GM23338 (cell line): ENCODE measurements at regions not wholly inside any gene's neighbourhood (a gene's known extent, or its start where the extent isn't known, plus 50 kb on each side); places are given as distances from the start of the nearest gene placed in this dataset.

Experiments
- ATAC-seq: fragments of 200-7000 bp; cut with Tn5 transposase; 3 replicates; pipeline ENCODE4 v1.9.1; 2020
- DNase-seq: peaks from one replicate; pipeline ENCODE4 v3.0.0-alpha.2; 2015; ENCODE audit warnings: low spot score
- H2AFZ ChIP-seq: fragments of 200-600 bp; sonication (generic); 2 replicates; pipeline ENCODE4 v1.8.0; 2016; ENCODE audit warnings: antibody characterized with exemption, mild to moderate bottlenecking, moderate library complexity
- H3F3A ChIP-seq: fragments of 200-600 bp; sonication (generic); replicated peaks from 2 replicates; pipeline ENCODE4 v1.8.0; 2017; ENCODE audit warnings: antibody characterized with exemption, mixed run types, low read depth
- H3K27ac ChIP-seq: fragments of 200-600 bp; sonication (generic); 2 replicates; pipeline ENCODE4 v1.6.1; 2016; ENCODE audit warnings: low read depth
- H3K27me3 ChIP-seq: fragments of 200-600 bp; sonication (generic); 2 replicates; pipeline ENCODE4 v1.8.0; 2016; ENCODE audit warnings: mild to moderate bottlenecking, mixed run types, moderate library complexity; ENCODE audit not compliant: insufficient read depth
- H3K36me3 ChIP-seq: fragments of 200-600 bp; sonication (generic); 2 replicates; pipeline ENCODE4 v1.8.0; 2016; ENCODE audit warnings: mild to moderate bottlenecking; ENCODE audit not compliant: insufficient read depth
- H3K4me1 ChIP-seq: fragments of 200-600 bp; sonication (generic); 2 replicates; pipeline ENCODE4 v1.8.0; 2016; ENCODE audit warnings: mild to moderate bottlenecking, moderate library complexity; ENCODE audit not compliant: insufficient read depth
- H3K4me2 ChIP-seq: fragments of 200-600 bp; sonication (generic); 2 replicates; pipeline ENCODE4 v1.7.1; 2017; ENCODE audit warnings: mixed run types
- H3K4me3 ChIP-seq: fragments of 200-600 bp; sonication (generic); 2 replicates; pipeline ENCODE4 v1.6.1; 2016; ENCODE audit warnings: mixed run types
- H3K79me2 ChIP-seq: fragments of 200-600 bp; sonication (generic); replicated peaks from 2 replicates; pipeline ENCODE4 v1.8.0; 2017; ENCODE audit warnings: mild to moderate bottlenecking; ENCODE audit not compliant: insufficient read depth
- H3K9me2 ChIP-seq: fragments of 200-600 bp; sonication (generic); 2 replicates; pipeline ENCODE4 v1.8.0; 2017; ENCODE audit not compliant: insufficient read depth
- H4K20me1 ChIP-seq: fragments of 200-600 bp; sonication (generic); replicated peaks from 2 replicates; pipeline ENCODE4 v1.8.0; 2017; ENCODE audit warnings: mild to moderate bottlenecking; ENCODE audit not compliant: insufficient read depth
- H3K27ac Mint-ChIP-seq: 2 replicates; pipeline ENCODE4 v1.8.0; 2020; ENCODE audit warnings: inconsistent platforms, mild to moderate bottlenecking, moderate library complexity, mixed read lengths
- H3K27me3 Mint-ChIP-seq: 3 replicates; pipeline ENCODE4 v1.8.0; 2022; ENCODE audit warnings: low read depth, mild to moderate bottlenecking, moderate library complexity, mixed read lengths, inconsistent platforms; ENCODE audit not compliant: insufficient read depth, poor library complexity
- H3K36me3 Mint-ChIP-seq: 3 replicates; pipeline ENCODE4 v1.8.0; 2021; ENCODE audit warnings: low read depth, mild to moderate bottlenecking, inconsistent platforms, moderate library complexity, mixed read lengths
- H3K4me1 Mint-ChIP-seq: 3 replicates; pipeline ENCODE4 v1.8.0; 2020; ENCODE audit warnings: mild to moderate bottlenecking, inconsistent platforms, mixed read lengths
- H3K4me3 Mint-ChIP-seq: 3 replicates; pipeline ENCODE4 v1.8.0; 2021; ENCODE audit warnings: moderate library complexity, mild to moderate bottlenecking, inconsistent platforms, mixed read lengths
- H3K9me3 Mint-ChIP-seq: 3 replicates; pipeline ENCODE4 v1.8.0; 2020; ENCODE audit warnings: moderate library complexity, mild to moderate bottlenecking, inconsistent platforms, mixed read lengths
- CREB1 ChIP-seq: fragments of 250-450 bp; sonication (Bioruptor Pico); IDR thresholded peaks from 2 replicates; pipeline ENCODE4 v1.5.0; 2020; ENCODE audit warnings: low read depth, mild to moderate bottlenecking, moderate library complexity
- EZH2 ChIP-seq: fragments of 200-600 bp; sonication (generic); IDR thresholded peaks from one replicate; pipeline ENCODE4 v1.8.0; 2017; ENCODE audit warnings: antibody characterized with exemption, mild to moderate bottlenecking, low read depth; ENCODE audit not compliant: unreplicated experiment
- EZH2phosphoT487 ChIP-seq: fragments of 200-600 bp; sonication (generic); IDR thresholded peaks from one replicate; pipeline ENCODE4 v1.8.1; 2018; ENCODE audit warnings: antibody characterized with exemption; ENCODE audit not compliant: unreplicated experiment
- NANOG ChIP-seq: IDR thresholded peaks from 2 replicates; pipeline ENCODE4 v1.6.1; 2016; ENCODE audit warnings: antibody characterized with exemption, borderline replicate concordance
- POLR2AphosphoS5 ChIP-seq: IDR thresholded peaks from 2 replicates; pipeline ENCODE4 v1.6.1; 2016; ENCODE audit warnings: antibody characterized with exemption, low read depth
- STAT1 ChIP-seq: IDR thresholded peaks from one replicate; pipeline ENCODE4 v1.6.1; 2016; ENCODE audit warnings: antibody characterized with exemption; ENCODE audit not compliant: unreplicated experiment
- ZNF331 ChIP-seq: fragments of 250-450 bp; sonication (Bioruptor Pico); IDR thresholded peaks from 2 replicates; pipeline ENCODE4 v1.5.0; 2020; ENCODE audit warnings: low read depth, mild to moderate bottlenecking, moderate library complexity
- ZNF462 ChIP-seq: fragments of 250-450 bp; sonication (Bioruptor Pico); IDR thresholded peaks from 2 replicates; pipeline ENCODE4 v1.5.0; 2020; ENCODE audit warnings: mild to moderate bottlenecking, moderate library complexity
- TF ChIP-seq, protein P1 (sequence below): IDR thresholded peaks from one replicate; pipeline ENCODE4 v1.6.1; 2018; ENCODE audit warnings: antibody characterized with exemption; ENCODE audit not compliant: unreplicated experiment
- TF ChIP-seq, protein P2 (sequence below): IDR thresholded peaks from 2 replicates; pipeline ENCODE4 v1.6.1; 2016; ENCODE audit warnings: antibody characterized with exemption

DNA sequence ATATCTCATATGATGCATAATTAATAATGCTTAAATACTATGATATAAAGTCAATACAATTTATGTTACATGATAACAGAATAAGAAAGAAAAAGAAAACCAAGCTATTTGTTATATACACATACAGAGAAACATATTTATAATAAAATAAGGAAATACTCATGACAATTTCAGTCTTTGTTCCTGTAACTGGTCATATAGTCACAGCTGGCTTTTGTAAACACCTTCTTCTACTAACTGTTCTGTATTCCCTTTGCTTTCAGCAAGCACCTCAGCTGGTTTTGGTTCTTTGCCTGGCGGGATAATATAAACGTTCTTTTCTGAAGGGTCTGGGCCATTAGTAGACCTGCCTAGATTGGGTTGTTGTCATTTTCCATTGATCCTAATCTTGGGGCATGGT, 158.5 kb downstream of the COPS8 start:
- H3K79me2 ChIP-seq: no peaks in the 10 kb centered on the region
- no peak overlapping the region for H3K4me2 ChIP-seq
- no peak for ATAC-seq
- no peaks in the 10 kb centered on the region for H3K27me3 ChIP-seq
- no peak for TF ChIP-seq CREB1 (CRISPR knock-in tag)
- TF ChIP-seq ZNF331 (CRISPR knock-in tag): no peak
- TF ChIP-seq STAT1: no peak
- TF ChIP-seq, protein P1, sequence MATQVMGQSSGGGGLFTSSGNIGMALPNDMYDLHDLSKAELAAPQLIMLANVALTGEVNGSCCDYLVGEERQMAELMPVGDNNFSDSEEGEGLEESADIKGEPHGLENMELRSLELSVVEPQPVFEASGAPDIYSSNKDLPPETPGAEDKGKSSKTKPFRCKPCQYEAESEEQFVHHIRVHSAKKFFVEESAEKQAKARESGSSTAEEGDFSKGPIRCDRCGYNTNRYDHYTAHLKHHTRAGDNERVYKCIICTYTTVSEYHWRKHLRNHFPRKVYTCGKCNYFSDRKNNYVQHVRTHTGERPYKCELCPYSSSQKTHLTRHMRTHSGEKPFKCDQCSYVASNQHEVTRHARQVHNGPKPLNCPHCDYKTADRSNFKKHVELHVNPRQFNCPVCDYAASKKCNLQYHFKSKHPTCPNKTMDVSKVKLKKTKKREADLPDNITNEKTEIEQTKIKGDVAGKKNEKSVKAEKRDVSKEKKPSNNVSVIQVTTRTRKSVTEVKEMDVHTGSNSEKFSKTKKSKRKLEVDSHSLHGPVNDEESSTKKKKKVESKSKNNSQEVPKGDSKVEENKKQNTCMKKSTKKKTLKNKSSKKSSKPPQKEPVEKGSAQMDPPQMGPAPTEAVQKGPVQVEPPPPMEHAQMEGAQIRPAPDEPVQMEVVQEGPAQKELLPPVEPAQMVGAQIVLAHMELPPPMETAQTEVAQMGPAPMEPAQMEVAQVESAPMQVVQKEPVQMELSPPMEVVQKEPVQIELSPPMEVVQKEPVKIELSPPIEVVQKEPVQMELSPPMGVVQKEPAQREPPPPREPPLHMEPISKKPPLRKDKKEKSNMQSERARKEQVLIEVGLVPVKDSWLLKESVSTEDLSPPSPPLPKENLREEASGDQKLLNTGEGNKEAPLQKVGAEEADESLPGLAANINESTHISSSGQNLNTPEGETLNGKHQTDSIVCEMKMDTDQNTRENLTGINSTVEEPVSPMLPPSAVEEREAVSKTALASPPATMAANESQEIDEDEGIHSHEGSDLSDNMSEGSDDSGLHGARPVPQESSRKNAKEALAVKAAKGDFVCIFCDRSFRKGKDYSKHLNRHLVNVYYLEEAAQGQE: no peak
- TF ChIP-seq NANOG: no peak
- no peak for TF ChIP-seq EZH2phosphoT487
- no peak for TF ChIP-seq POLR2AphosphoS5
- no peak for TF ChIP-seq EZH2
- no peak for TF ChIP-seq ZNF462 (CRISPR knock-in tag)
- TF ChIP-seq, protein P2, sequence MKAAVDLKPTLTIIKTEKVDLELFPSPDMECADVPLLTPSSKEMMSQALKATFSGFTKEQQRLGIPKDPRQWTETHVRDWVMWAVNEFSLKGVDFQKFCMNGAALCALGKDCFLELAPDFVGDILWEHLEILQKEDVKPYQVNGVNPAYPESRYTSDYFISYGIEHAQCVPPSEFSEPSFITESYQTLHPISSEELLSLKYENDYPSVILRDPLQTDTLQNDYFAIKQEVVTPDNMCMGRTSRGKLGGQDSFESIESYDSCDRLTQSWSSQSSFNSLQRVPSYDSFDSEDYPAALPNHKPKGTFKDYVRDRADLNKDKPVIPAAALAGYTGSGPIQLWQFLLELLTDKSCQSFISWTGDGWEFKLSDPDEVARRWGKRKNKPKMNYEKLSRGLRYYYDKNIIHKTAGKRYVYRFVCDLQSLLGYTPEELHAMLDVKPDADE: no peak
- no peak overlapping the region for H3K27ac ChIP-seq
- Mint-ChIP-seq H3K36me3 (peaks cover 3% of the 10 kb centered on the region; the same call in 2 of the 3 replicates), H3K4me3 (no peak overlapping the region), H3K27me3 (no peaks in the 10 kb centered on the region), H3K27ac (no peak overlapping the region), H3K4me1 (no peaks in the 10 kb centered on the region), H3K9me3 (peaks cover 33% of the 10 kb centered on the region)
- no peaks in the 10 kb centered on the region for H3K4me1 ChIP-seq
- H3K4me3 ChIP-seq: no peak overlapping the region
- no peaks in the 10 kb centered on the region for H4K20me1 ChIP-seq
- peaks cover 23% of the 10 kb centered on the region for H3K9me2 ChIP-seq
- no peaks in the 10 kb centered on the region; the same call in 1 of the 2 replicates for H3K36me3 ChIP-seq
- H3F3A ChIP-seq: no peaks in the 10 kb centered on the region
- DNase-seq: no peak
- no peak overlapping the region for H2AFZ ChIP-seq
